Psoas muscle (tissue), 7 donors: ENCODE measurements at regions not wholly inside any gene's neighbourhood (a gene's known extent, or its start where the extent isn't known, plus 50 kb on each side); places are given as distances from the start of the nearest gene placed in this dataset.

Experiments
- ATAC-seq, 4 donors: fragments of 200-7000 bp; cut with Tn5 transposase; one replicate each; pipeline ENCODE4 v1.9.1; 2020; ENCODE audit warnings: moderate library complexity in 3 of 4, mild to moderate bottlenecking in 2 of 4
- DNase-seq, 2 donors: peaks; one replicate each; pipeline ENCODE4 v3.0.0-alpha.2; 2020
- H3K27ac ChIP-seq: fragments of 200-600 bp; one replicate; pipeline ENCODE4 v1.8.0; 2022
- H3K27me3 ChIP-seq, 3 donors: fragments of 200-600 bp in 1 of 3; one replicate each; pipeline versions ENCODE4 v1.6.1 to v1.8.0; 2013 to 2022; ENCODE audit warnings: low read length in 2 of 3, mild to moderate bottlenecking in 2 of 3, moderate library complexity in 1 of 3; ENCODE audit not compliant: insufficient read depth in 3 of 3
- H3K36me3 ChIP-seq, 2 donors: fragments of 200-600 bp in 1 of 2; one replicate each; pipeline versions ENCODE4 v1.6.1 to v1.8.0; 2013 to 2022; ENCODE audit warnings: low read depth in 1 of 2, mild to moderate bottlenecking in 1 of 2, moderate library complexity in 1 of 2; ENCODE audit not compliant: insufficient read depth in 1 of 2
- H3K4me1 ChIP-seq: fragments of 200-600 bp; one replicate; pipeline ENCODE4 v1.8.0; 2022
- H3K4me3 ChIP-seq: fragments of 200-600 bp; one replicate; pipeline ENCODE4 v1.8.0; 2022; ENCODE audit warnings: mild to moderate bottlenecking
- H3K9me3 ChIP-seq: fragments of 200-600 bp; one replicate; pipeline ENCODE4 v1.8.0; 2022
- CTCF ChIP-seq: fragments of 200-600 bp; IDR thresholded peaks from one replicate; pipeline ENCODE4 v1.8.0; 2022; ENCODE audit warnings: antibody characterized with exemption
- WGBS, 3 donors: extraction: QIAGEN DNeasy Blood & Tissue Kit; methylation state at CpG; one replicate each; pipeline versions ENCODE4 v1.1.6 to v1.1.7; 2013; 5-methylcytosine and 5-hydroxymethylcytosine counted together
- intact Hi-C, 2 donors: fragments of 100-400 bp; cut with DNase I; formaldehyde crosslinking; loops; one replicate each; pipeline versions ENCODE4 v1.11.0 to v1.14.2; 2022
- donor health status: healthy with polysubstance abuse.
- donor health status: DM: no; HTN: no; CAD: no; lungs with moderate emphysema.
- donor health status: Bipolar disorder and iron deficiency.
- donor health status: healthy.
- donor health status: DM: yes; HTN: yes; CAD: no.
- donor health status: DM: no; HTN: no; CAD: no.
- donor health status: DM: yes; HTN: yes; CAD: no.

- Histone ChIP-seq H3K4me1 (no peaks in the 10 kb centered on the region), H3K36me3 (no peaks in the 10 kb centered on the region), H3K9me3 (no peaks in the 10 kb centered on the region), H3K4me3 (no peak overlapping the region), H3K27me3 (peaks cover 0 to 7% (median 2%) of the 10 kb centered on the region in 3 donors), H3K27ac (no peak overlapping the region)
- no peak for ATAC-seq
- TF ChIP-seq CTCF, result no peak
- intact Hi-C loops, result no loop called here
- DNase-seq, result no peak
- WGBS, 3 donors, result 91 to 94% (median 92%) methylated on average over 8 of the region's 8 CpGs
These were observed 183.2 kb downstream of the SOX9 start for GRCh38 chr17:72303787-72304733.

- DNase-seq, result no peak
- H3K36me3 ChIP-seq, result no peaks in the 10 kb centered on the region
- no peak for TF ChIP-seq CTCF
- H3K27ac ChIP-seq, result no peak overlapping the region
- no peaks in the 10 kb centered on the region for H3K4me1 ChIP-seq
- no peak for ATAC-seq
- peaks cover 0 to 10% (median 2%) of the 10 kb centered on the region in 3 donors for H3K27me3 ChIP-seq
- H3K9me3 ChIP-seq, result no peaks in the 10 kb centered on the region
- intact Hi-C loops, result no loop called here
- 88 to 93% (median 90%) methylated on average over 10 of the region's 10 CpGs for WGBS, 3 donors
- H3K4me3 ChIP-seq, result no peak overlapping the region
These were observed 184.0 kb downstream of the SOX9 start for GRCh38 chr17:72304859-72305258.

DNA sequence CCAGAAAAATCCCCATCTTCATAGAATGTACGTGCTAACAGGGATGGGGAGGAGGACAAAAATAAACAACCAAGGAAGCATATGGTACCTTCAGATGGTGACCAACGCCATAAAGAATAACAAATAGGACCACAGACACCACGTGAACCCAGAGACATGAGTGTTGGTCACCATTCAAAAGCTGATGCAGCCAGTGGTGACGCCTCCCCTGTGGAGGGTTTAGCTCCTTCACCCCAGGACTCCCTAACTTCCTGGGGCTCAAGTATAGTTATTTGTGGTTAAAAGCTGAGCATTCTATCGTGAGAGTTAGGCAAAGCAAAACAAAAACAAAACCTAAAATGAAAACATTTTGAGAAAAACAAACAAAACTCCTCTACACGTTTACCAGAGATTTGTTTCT, 184.7 kb downstream of the SOX9 start:
- Histone ChIP-seq H3K4me3 (no peak overlapping the region), H3K9me3 (no peaks in the 10 kb centered on the region), H3K4me1 (no peaks in the 10 kb centered on the region), H3K36me3 (no peaks in the 10 kb centered on the region), H3K27ac (no peak overlapping the region), H3K27me3 (peaks cover 0 to 11% (median 2%) of the 10 kb centered on the region in 3 donors)
- TF ChIP-seq CTCF, result no peak
- WGBS, 3 donors, result 47 to 58% (median 52%) methylated on average over 6 of the region's 6 CpGs
- ATAC-seq, result no peak
- no peak for DNase-seq
- intact Hi-C loops, result no loop called here

- WGBS, 3 donors, result 47 to 57% (median 54%) methylated on average over 6 of the region's 6 CpGs
- DNase-seq (peak; percentile 59 to 74), ATAC-seq (peak in 2 of 4 donors; percentile 37 to 44)
- no peak for TF ChIP-seq CTCF
- no peak overlapping the region for H3K27ac ChIP-seq
- H3K4me3 ChIP-seq, result no peak overlapping the region
- H3K4me1 ChIP-seq, result no peaks in the 10 kb centered on the region
- peaks cover 0 to 11% (median 2%) of the 10 kb centered on the region in 3 donors for H3K27me3 ChIP-seq
- no peaks in the 10 kb centered on the region for H3K36me3 ChIP-seq
- H3K9me3 ChIP-seq, result no peaks in the 10 kb centered on the region
- intact Hi-C loops, result no loop called here
These were observed 185.2 kb downstream of the SOX9 start for GRCh38 chr17:72306037-72306436.
